HCT116 (cell line): ENCODE measurements at regions not wholly inside any gene's neighbourhood (a gene's known extent, or its start where the extent isn't known, plus 50 kb on each side); places are given as distances from the start of the nearest gene placed in this dataset.

ENCODE experiments used
- ATAC-seq: fragments of 200-7000 bp; cut with Tn5 transposase; 2 replicates; pipeline ENCODE4 v1.9.1; 2020; ENCODE audit warnings: mild to moderate bottlenecking, moderate library complexity
- BruUV-seq: library from RNA; stranded (reverse); fragments of 400-500 nt; replicated peaks from 2 replicates; lab custom pipeline; 2021; lab: Mats Ljungman, UMichigan
- CTCF ChIA-PET: fragments of 300-600 bp; sonication (Branson Sonifier 250); formaldehyde crosslinking; loops from one replicate; lab custom pipeline; 2021; ENCODE audit warnings: antibody characterized with exemption; lab: Charles Lee
- POLR2A ChIA-PET: fragments of 300-600, 350-600 bp; sonication (Branson Sonifier 250); formaldehyde crosslinking; loops from one replicate; lab custom pipeline; 2021; ENCODE audit warnings: antibody characterized with exemption; lab: Charles Lee
- RAD21 ChIA-PET, 2 experiments: fragments of 300-600 bp; sonication (Branson Sonifier 250); formaldehyde crosslinking; loops; one replicate each; lab custom pipeline; 2023; ENCODE audit warnings: low total read pairs in 2 of 2; ENCODE audit not compliant: uncharacterized antibody in 2 of 2, unreplicated experiment in 2 of 2, low non-redundant PET in 1 of 2; lab: Charles Lee
- DNase-seq: peaks from one replicate; pipeline ENCODE4 v3.0.0-alpha.2; 2010; ENCODE audit warnings: low read depth, low spot score
- H2AFZ ChIP-seq: fragments of 200-600 bp; shearing (Covaris generic), sonication (generic); 2 replicates; pipeline ENCODE4 v1.6.1; 2017; ENCODE audit warnings: low read depth, mixed run types, mixed read lengths, antibody characterized with exemption, low read length; ENCODE audit not compliant: poor library complexity, severe bottlenecking
- H3K27ac ChIP-seq: 2 replicates; pipeline ENCODE4 v1.5.1; 2012; ENCODE audit warnings: low read depth, low read length
- H3K27me3 ChIP-seq: fragments of 200-600 bp; sonication (generic); 2 replicates; pipeline ENCODE4 v1.6.1; 2016; ENCODE audit warnings: mixed run types, low read length, mixed read lengths; ENCODE audit not compliant: insufficient read depth
- H3K36me3 ChIP-seq, 2 experiments: fragments of 200-500 bp in 1 of 2; fragments of 200-600 bp in 1 of 2; sonication (Bioruptor generic) in 1 of 2; sonication (generic) in 1 of 2; 2 replicates each; pipeline versions ENCODE4 v1.5.1 to v1.6.1; 2014 to 2016; ENCODE audit warnings: low read length in 2 of 2, inconsistent platforms in 1 of 2, mixed read lengths in 1 of 2, mixed run types in 1 of 2; ENCODE audit not compliant: insufficient read depth in 2 of 2, control insufficient read depth in 1 of 2
- H3K4me1 ChIP-seq, 2 experiments: fragments of 200-600 bp in 1 of 2; sonication (generic) in 1 of 2; 2 replicates each; pipeline versions ENCODE4 v1.5.1 to v1.6.1; 2012 to 2017; ENCODE audit warnings: low read length in 2 of 2, inconsistent platforms in 1 of 2, mild to moderate bottlenecking in 1 of 2, mixed read lengths in 1 of 2, mixed run types in 1 of 2, moderate library complexity in 1 of 2; ENCODE audit not compliant: insufficient read depth in 2 of 2, control insufficient read depth in 1 of 2
- H3K4me2 ChIP-seq: fragments of 200-600 bp; sonication (generic); 2 replicates; pipeline ENCODE4 v1.6.1; 2017; ENCODE audit warnings: mixed run types, low read length, mixed read lengths
- H3K4me3 ChIP-seq, 2 experiments: fragments of 200-600 bp in 1 of 2; sonication (generic) in 1 of 2; replicated peaks in 1 of 2; 2 replicates each; pipeline ENCODE4 v1.5.1; 2011 to 2016; ENCODE audit warnings: low read length in 2 of 2, control low read depth in 1 of 2, low read depth in 1 of 2, mild to moderate bottlenecking in 1 of 2, mixed read lengths in 1 of 2, mixed run types in 1 of 2
- H3K79me2 ChIP-seq: fragments of 200-600 bp; sonication (generic); 2 replicates; pipeline ENCODE4 v1.6.1; 2017; ENCODE audit warnings: mild to moderate bottlenecking, mixed run types, low read length, moderate library complexity, mixed read lengths; ENCODE audit not compliant: insufficient read depth
- H3K9ac ChIP-seq: fragments of 200-600 bp; sonication (generic); 2 replicates; pipeline ENCODE4 v1.6.1; 2016; ENCODE audit warnings: low read length, mixed read lengths
- H3K9me2 ChIP-seq: fragments of 200-600 bp; sonication (generic), shearing (Covaris generic); 2 replicates; pipeline ENCODE4 v1.6.1; 2017; ENCODE audit warnings: mixed run types, mild to moderate bottlenecking, moderate library complexity; ENCODE audit not compliant: insufficient read depth
- H3K9me3 ChIP-seq, 2 experiments: fragments of 200-500 bp in 1 of 2; fragments of 200-600 bp in 1 of 2; sonication (Bioruptor generic) in 1 of 2; sonication (generic) in 1 of 2; 2 replicates each; pipeline ENCODE4 v1.6.1; 2014 to 2017; ENCODE audit warnings: low read length in 2 of 2, mixed read lengths in 2 of 2, inconsistent platforms in 1 of 2, low read depth in 1 of 2, mild to moderate bottlenecking in 1 of 2, mixed run types in 1 of 2, moderate library complexity in 1 of 2; ENCODE audit not compliant: control insufficient read depth in 1 of 2, insufficient read depth in 1 of 2
- H4K20me1 ChIP-seq: fragments of 200-600 bp; sonication (generic), shearing (Covaris generic); 2 replicates; pipeline ENCODE4 v1.6.1; 2017; ENCODE audit warnings: mixed run types, mild to moderate bottlenecking, moderate library complexity; ENCODE audit not compliant: insufficient read depth
- CBX3 ChIP-seq: IDR thresholded peaks from 2 replicates; pipeline ENCODE4 v1.6.1; 2012; ENCODE audit warnings: low read depth
- EGR1 ChIP-seq: IDR thresholded peaks from 2 replicates; pipeline ENCODE4 v1.6.1; 2012; ENCODE audit warnings: low read depth
- EZH2phosphoT487 ChIP-seq: fragments of 200-600 bp; IDR thresholded peaks from 2 replicates; pipeline ENCODE4 v1.6.1; 2018; ENCODE audit warnings: antibody characterized with exemption, borderline replicate concordance
- FOSL1 ChIP-seq: IDR thresholded peaks from 2 replicates; pipeline ENCODE4 v1.6.1; 2012; ENCODE audit warnings: low read depth
- JUND ChIP-seq: IDR thresholded peaks from 2 replicates; pipeline ENCODE4 v1.6.1; 2012
- RAD21 ChIP-seq: IDR thresholded peaks from 2 replicates; pipeline ENCODE4 v1.6.1; 2012; ENCODE audit warnings: low read depth, mild to moderate bottlenecking
- SIN3A ChIP-seq: IDR thresholded peaks from 2 replicates; pipeline ENCODE4 v1.6.1; 2012; ENCODE audit warnings: low read depth
- SRF ChIP-seq: IDR thresholded peaks from 2 replicates; pipeline ENCODE4 v1.6.1; 2012; ENCODE audit warnings: low read depth
- intact Hi-C: fragments of 100-400 bp; cut with micrococcal nuclease; formaldehyde crosslinking; loops from 2 replicates; pipeline ENCODE4 v1.10.0; 2022
- TF ChIP-seq, protein P1 (sequence below): IDR thresholded peaks from 2 replicates; pipeline ENCODE4 v1.6.1; 2011; ENCODE audit warnings: mild to moderate bottlenecking, low read length, moderate library complexity; ENCODE audit not compliant: insufficient replicate concordance; ENCODE audit errors: extremely low read depth
- TF ChIP-seq, protein P2 (sequence below), 3 experiments: fragments of 200-600 bp in 1 of 3; sonication (generic) in 1 of 3; IDR thresholded peaks in 2 of 3; conservative IDR thresholded peaks in 1 of 3; 2 replicates each; pipeline ENCODE4 v1.5.1; 2012 to 2017; ENCODE audit warnings: low read depth in 2 of 3, low read length in 2 of 3, antibody characterized with exemption in 1 of 3, borderline replicate concordance in 1 of 3, control low read depth in 1 of 3, mild to moderate bottlenecking in 1 of 3, mixed read lengths in 1 of 3, mixed run types in 1 of 3, moderate library complexity in 1 of 3; ENCODE audit not compliant: insufficient read depth in 1 of 3
- TF ChIP-seq, protein P3 (sequence below): IDR thresholded peaks from 2 replicates; pipeline ENCODE4 v1.6.1; 2012
- TF ChIP-seq, protein P4 (sequence below): IDR thresholded peaks from 2 replicates; pipeline ENCODE4 v1.6.1; 2012; ENCODE audit warnings: low read depth
- TF ChIP-seq, protein P5 (sequence below): IDR thresholded peaks from 2 replicates; pipeline ENCODE4 v1.6.1; 2012

DNA sequence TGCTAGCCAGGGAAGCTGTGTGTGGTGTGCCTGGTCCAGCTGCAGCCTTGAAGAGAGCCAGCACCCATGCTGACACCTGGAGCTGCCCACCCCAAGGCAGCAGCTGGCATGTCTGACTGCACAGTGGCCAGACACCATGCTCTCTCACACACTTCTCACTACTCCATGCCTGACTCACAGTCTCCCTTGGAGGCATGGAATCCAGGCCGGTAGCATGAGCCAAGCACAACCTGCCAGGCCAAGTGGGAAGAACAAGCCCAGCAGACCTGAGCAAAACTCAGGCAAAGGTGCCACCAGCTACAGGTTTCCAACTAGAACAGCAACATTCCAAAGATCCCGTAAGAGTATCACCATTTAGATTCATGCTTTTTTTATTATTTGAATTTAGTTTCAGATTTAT lies 625.3 kb upstream of the LRRTM4 start (continued):
- TF ChIP-seq, protein P1, sequence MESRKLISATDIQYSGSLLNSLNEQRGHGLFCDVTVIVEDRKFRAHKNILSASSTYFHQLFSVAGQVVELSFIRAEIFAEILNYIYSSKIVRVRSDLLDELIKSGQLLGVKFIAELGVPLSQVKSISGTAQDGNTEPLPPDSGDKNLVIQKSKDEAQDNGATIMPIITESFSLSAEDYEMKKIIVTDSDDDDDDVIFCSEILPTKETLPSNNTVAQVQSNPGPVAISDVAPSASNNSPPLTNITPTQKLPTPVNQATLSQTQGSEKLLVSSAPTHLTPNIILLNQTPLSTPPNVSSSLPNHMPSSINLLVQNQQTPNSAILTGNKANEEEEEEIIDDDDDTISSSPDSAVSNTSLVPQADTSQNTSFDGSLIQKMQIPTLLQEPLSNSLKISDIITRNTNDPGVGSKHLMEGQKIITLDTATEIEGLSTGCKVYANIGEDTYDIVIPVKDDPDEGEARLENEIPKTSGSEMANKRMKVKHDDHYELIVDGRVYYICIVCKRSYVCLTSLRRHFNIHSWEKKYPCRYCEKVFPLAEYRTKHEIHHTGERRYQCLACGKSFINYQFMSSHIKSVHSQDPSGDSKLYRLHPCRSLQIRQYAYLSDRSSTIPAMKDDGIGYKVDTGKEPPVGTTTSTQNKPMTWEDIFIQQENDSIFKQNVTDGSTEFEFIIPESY, result no peak
- TF ChIP-seq EGR1 (no peak), SIN3A (no peak), RAD21 (no peak), FOSL1 (no peak), SRF (no peak), CBX3 (no peak), EZH2phosphoT487 (no peak)

DNA sequence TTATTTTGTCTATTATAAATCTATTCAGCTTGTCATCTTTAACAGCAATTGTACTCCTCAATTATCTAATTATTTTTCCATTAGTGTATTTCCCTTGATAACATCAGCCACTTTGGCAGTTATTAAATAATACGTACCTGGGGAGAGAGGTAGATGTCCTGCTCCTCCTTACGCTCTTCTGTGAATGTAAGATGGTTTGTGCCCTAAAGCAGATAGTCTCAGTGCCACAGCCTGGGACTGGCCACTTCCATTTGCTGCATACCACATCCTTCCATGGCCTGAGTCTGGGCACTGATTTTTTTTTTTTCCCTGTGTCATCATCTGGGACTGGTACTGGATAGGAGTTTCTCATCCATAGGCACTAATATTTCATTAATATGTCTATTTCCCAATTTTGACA lies 632.4 kb upstream of the LRRTM4 start:
- Histone ChIP-seq H3K9me3 (peaks cover 0 to 15% of the 10 kb centered on the region in 2 experiments; a peak in 2 of 4 replicates), H3K27ac (no peak overlapping the region), H3K4me3 (no peak overlapping the region), H3K9ac (no peak overlapping the region), H2AFZ (no peak overlapping the region), H3K4me2 (no peak overlapping the region), H3K36me3 (no peaks in the 10 kb centered on the region), H3K79me2 (no peaks in the 10 kb centered on the region), H3K4me1 (no peaks in the 10 kb centered on the region), H3K9me2 (no peaks in the 10 kb centered on the region), H4K20me1 (no peaks in the 10 kb centered on the region), H3K27me3 (no peaks in the 10 kb centered on the region)
- intact Hi-C loops, result no loop called here
- CTCF ChIA-PET, result no interaction called here
- no TSS peak for BruUV-seq
- ATAC-seq, result no peak
- RAD21 ChIA-PET, result no interaction called here
- POLR2A ChIA-PET, result no interaction called here
- TF ChIP-seq EZH2phosphoT487 (no peak), FOSL1 (no peak), CBX3 (no peak), RAD21 (no peak), SRF (no peak), JUND (no peak)
- TF ChIP-seq, protein P2, sequence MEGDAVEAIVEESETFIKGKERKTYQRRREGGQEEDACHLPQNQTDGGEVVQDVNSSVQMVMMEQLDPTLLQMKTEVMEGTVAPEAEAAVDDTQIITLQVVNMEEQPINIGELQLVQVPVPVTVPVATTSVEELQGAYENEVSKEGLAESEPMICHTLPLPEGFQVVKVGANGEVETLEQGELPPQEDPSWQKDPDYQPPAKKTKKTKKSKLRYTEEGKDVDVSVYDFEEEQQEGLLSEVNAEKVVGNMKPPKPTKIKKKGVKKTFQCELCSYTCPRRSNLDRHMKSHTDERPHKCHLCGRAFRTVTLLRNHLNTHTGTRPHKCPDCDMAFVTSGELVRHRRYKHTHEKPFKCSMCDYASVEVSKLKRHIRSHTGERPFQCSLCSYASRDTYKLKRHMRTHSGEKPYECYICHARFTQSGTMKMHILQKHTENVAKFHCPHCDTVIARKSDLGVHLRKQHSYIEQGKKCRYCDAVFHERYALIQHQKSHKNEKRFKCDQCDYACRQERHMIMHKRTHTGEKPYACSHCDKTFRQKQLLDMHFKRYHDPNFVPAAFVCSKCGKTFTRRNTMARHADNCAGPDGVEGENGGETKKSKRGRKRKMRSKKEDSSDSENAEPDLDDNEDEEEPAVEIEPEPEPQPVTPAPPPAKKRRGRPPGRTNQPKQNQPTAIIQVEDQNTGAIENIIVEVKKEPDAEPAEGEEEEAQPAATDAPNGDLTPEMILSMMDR (IDR thresholded peaks at IDR 0.05 in 2 of 3, conservative IDR thresholded peaks at IDR 0.05 in 1 of 3; ENCODE audit: borderline replicate concordance in 1 of 3, insufficient read depth in 1 of 3, low read depth in 2 of 3, low read length in 2 of 3), result no peak
- TF ChIP-seq, protein P3, sequence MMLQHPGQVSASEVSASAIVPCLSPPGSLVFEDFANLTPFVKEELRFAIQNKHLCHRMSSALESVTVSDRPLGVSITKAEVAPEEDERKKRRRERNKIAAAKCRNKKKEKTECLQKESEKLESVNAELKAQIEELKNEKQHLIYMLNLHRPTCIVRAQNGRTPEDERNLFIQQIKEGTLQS, result no peak
- TF ChIP-seq, protein P4, sequence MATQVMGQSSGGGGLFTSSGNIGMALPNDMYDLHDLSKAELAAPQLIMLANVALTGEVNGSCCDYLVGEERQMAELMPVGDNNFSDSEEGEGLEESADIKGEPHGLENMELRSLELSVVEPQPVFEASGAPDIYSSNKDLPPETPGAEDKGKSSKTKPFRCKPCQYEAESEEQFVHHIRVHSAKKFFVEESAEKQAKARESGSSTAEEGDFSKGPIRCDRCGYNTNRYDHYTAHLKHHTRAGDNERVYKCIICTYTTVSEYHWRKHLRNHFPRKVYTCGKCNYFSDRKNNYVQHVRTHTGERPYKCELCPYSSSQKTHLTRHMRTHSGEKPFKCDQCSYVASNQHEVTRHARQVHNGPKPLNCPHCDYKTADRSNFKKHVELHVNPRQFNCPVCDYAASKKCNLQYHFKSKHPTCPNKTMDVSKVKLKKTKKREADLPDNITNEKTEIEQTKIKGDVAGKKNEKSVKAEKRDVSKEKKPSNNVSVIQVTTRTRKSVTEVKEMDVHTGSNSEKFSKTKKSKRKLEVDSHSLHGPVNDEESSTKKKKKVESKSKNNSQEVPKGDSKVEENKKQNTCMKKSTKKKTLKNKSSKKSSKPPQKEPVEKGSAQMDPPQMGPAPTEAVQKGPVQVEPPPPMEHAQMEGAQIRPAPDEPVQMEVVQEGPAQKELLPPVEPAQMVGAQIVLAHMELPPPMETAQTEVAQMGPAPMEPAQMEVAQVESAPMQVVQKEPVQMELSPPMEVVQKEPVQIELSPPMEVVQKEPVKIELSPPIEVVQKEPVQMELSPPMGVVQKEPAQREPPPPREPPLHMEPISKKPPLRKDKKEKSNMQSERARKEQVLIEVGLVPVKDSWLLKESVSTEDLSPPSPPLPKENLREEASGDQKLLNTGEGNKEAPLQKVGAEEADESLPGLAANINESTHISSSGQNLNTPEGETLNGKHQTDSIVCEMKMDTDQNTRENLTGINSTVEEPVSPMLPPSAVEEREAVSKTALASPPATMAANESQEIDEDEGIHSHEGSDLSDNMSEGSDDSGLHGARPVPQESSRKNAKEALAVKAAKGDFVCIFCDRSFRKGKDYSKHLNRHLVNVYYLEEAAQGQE, result no peak
- TF ChIP-seq, protein P5, sequence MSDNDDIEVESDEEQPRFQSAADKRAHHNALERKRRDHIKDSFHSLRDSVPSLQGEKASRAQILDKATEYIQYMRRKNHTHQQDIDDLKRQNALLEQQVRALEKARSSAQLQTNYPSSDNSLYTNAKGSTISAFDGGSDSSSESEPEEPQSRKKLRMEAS, result no peak
- no peak for DNase-seq
